Tibial nerve (tissue), 4 donors: ENCODE measurements at regions not wholly inside any gene's neighbourhood (a gene's known extent, or its start where the extent isn't known, plus 50 kb on each side); places are given as distances from the start of the nearest gene placed in this dataset. TPM values are rescaled to one million over a fixed set of nuclear protein-coding genes. Genes with fewer than 3 reads are reported as not detected.

Experiments used
- DNase-seq, 2 donors: peaks; one replicate each; pipeline ENCODE4 v3.0.0-alpha.2; 2019; ENCODE audit warnings: low spot score in 2 of 2
- H3K27ac ChIP-seq, 4 donors: fragments of 200-600 bp; sonication (generic) in 3 of 4; one replicate each; pipeline ENCODE4 v1.5.1; 2017 to 2019; ENCODE audit warnings: mild to moderate bottlenecking in 1 of 4
- H3K27me3 ChIP-seq, 2 donors: fragments of 200-600 bp; sonication (generic) in 1 of 2; one replicate each; pipeline versions ENCODE4 v1.5.1 to v1.6.0; 2017 to 2019
- H3K36me3 ChIP-seq, 3 donors: fragments of 200-600 bp; sonication (generic); one replicate each; pipeline ENCODE4 v1.5.1; 2018 to 2019
- H3K4me1 ChIP-seq, 4 donors: fragments of 200-600 bp; sonication (generic) in 3 of 4; one replicate each; pipeline ENCODE4 v1.5.1; 2017 to 2019
- H3K4me3 ChIP-seq, 4 donors: fragments of 200-600 bp; sonication (generic) in 3 of 4; one replicate each; pipeline ENCODE4 v1.5.1; 2017 to 2019; ENCODE audit warnings: mild to moderate bottlenecking in 1 of 4, moderate library complexity in 1 of 4
- H3K9me3 ChIP-seq, 4 donors: fragments of 200-600 bp; sonication (generic) in 3 of 4; one replicate each; pipeline ENCODE4 v1.5.1; 2017 to 2019
- EP300 ChIP-seq, 2 donors: sonication (generic); formaldehyde crosslinking; IDR thresholded peaks; one replicate each; pipeline ENCODE4 v1.6.1; 2017; ENCODE audit warnings: antibody characterized with exemption in 2 of 2, mild to moderate bottlenecking in 1 of 2
- POLR2A ChIP-seq, 2 donors: fragments of 450-650 bp; IDR thresholded peaks; one replicate each; pipeline ENCODE4 v1.6.1; 2017; ENCODE audit warnings: antibody characterized with exemption in 2 of 2, mild to moderate bottlenecking in 2 of 2, moderate library complexity in 2 of 2
- WGBS, 2 donors: methylation state at CpG; one replicate each; pipeline ENCODE4 v1.1.5; 2018; 5-methylcytosine and 5-hydroxymethylcytosine counted together
- small RNA-seq: library from RNA; depleted of rRNA; stranded (forward); fragments of <200 nt; gene quantifications from one replicate; pipeline ENCODE3, GENCODE V24; 2016
- TF ChIP-seq, protein P1 (sequence below), 5 experiments: fragments of 200-600 bp in 3 of 5; fragments of 450-650 bp in 2 of 5; sonication (generic) in 3 of 5; IDR thresholded peaks; one replicate each; pipeline ENCODE4 v1.5.1; 2016 to 2019; ENCODE audit warnings: antibody characterized with exemption in 5 of 5, mild to moderate bottlenecking in 3 of 5, moderate library complexity in 2 of 5

DNA sequence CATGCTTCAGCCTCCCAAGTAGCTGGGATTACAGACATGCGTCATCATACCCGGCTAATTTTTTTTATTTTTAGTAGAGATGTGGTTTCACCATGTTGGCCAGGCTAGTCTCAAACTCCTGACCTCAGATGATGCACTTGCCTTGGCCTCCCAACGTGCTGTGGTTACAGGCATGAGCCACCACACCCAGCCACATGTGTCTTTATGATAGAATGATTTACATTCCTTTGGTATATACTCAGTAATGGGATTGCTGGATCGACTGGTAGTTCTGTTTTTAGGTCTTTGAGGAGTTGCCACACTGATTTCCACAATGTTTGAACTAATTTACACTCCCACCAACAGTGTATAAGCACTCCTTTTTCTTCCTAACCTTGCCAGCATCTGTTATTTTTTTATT is 276.2 kb downstream of the METTL15 start:
- H3K27me3 ChIP-seq: no peaks in the 10 kb centered on the region
- H3K4me1 ChIP-seq: no peaks in the 10 kb centered on the region
- H3K9me3 ChIP-seq: peaks cover 0 to 25% (median 4%) of the 10 kb centered on the region in 4 donors
- H3K36me3 ChIP-seq: no peaks in the 10 kb centered on the region
- H3K4me3 ChIP-seq: no peak overlapping the region
- no peak overlapping the region for H3K27ac ChIP-seq
- 79 to 90% methylated on average over 4 of the region's 4 CpGs for WGBS, 2 donors
- TF ChIP-seq EP300 (IDR thresholded peaks at IDR 0.05) (no peak), POLR2A (IDR thresholded peaks at IDR 0.05) (no peak)
- TF ChIP-seq, protein P1, sequence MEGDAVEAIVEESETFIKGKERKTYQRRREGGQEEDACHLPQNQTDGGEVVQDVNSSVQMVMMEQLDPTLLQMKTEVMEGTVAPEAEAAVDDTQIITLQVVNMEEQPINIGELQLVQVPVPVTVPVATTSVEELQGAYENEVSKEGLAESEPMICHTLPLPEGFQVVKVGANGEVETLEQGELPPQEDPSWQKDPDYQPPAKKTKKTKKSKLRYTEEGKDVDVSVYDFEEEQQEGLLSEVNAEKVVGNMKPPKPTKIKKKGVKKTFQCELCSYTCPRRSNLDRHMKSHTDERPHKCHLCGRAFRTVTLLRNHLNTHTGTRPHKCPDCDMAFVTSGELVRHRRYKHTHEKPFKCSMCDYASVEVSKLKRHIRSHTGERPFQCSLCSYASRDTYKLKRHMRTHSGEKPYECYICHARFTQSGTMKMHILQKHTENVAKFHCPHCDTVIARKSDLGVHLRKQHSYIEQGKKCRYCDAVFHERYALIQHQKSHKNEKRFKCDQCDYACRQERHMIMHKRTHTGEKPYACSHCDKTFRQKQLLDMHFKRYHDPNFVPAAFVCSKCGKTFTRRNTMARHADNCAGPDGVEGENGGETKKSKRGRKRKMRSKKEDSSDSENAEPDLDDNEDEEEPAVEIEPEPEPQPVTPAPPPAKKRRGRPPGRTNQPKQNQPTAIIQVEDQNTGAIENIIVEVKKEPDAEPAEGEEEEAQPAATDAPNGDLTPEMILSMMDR (IDR thresholded peaks at IDR 0.05): no peak
- no peak for DNase-seq

DNA sequence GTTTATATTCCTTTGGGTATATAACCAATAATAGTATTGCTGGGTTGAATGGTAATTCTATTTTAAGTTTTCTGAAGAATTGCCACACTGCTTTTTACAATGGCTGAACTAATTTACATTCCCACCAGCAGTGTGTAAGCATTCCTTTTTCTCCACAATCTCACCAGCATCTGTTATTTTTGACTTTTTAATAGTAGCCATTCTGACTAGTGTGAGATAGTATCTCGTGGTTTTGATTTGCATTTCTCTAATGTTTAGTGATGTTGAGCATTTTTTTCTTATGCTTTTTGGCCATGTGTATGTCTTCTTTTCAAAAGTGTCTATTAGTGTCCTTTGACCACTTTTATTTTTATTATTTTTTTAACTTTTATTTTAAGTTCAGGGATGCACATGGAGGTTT is 275.3 kb downstream of the METTL15 start:
- Histone ChIP-seq H3K27me3 (no peaks in the 10 kb centered on the region), H3K4me1 (no peaks in the 10 kb centered on the region), H3K4me3 (no peak overlapping the region), H3K36me3 (no peaks in the 10 kb centered on the region), H3K9me3 (peaks cover 0 to 23% (median 4%) of the 10 kb centered on the region in 4 donors), H3K27ac (no peak overlapping the region)
- no peak for TF ChIP-seq EP300 (IDR thresholded peaks at IDR 0.05)
- TF ChIP-seq POLR2A (IDR thresholded peaks at IDR 0.05): no peak
- TF ChIP-seq, protein P1 (IDR thresholded peaks at IDR 0.05): no peak
- no peak for DNase-seq
- 72 to 79% methylated on average over 1 of the region's 1 CpG for WGBS, 2 donors

Small RNAs in the stretch of these regions (small RNA-seq; reads per million reads assigned to genes)
- gene MIR8068: not detected
- not detected for gene RN7SL240P
